ENCODE measurements at regions not wholly inside any gene's neighbourhood (a gene's known extent, or its start where the extent isn't known, plus 50 kb on each side); places are given as distances from the start of the nearest gene placed in this dataset.

DNA sequence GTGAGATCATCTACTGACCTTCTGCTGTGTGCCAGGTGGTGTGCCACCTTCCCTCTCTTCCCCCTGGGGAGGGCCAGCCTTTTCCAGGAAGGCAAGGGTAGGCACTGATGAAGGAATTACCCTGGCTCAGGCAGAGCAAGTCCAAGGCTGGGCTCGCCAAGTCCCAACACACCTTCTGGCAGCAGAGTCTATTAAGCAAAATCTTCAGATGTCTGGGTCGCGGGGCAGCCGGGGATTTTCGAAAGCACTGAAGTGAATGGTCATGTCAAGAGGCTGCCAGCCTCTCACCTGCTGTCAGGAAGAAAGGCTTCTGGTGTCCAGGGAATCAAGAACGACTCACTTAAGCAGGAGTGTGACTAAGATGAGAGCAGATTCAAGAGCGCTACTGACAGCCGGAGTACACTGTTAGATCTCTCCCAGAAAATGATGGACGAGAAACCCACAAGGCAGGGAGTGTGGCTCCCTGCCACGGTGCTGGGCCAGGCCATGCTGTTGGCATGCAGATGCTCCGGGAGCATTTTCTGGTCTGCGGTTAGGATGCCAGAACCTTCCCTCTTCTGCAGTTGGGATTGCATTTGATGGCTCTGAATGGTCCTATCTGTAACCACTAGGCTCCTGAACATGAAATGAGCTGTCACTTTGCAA lies 479.8 kb downstream of the SHQ1 start:
- TF ChIP-seq POLR2A (IDR thresholded peaks at IDR 0.05; ENCODE audit: low read depth) (no peak), EP300 (IDR thresholded peaks at IDR 0.05) (no peak), POLR2AphosphoS5 (IDR thresholded peaks at IDR 0.05) (no peak)
- TF ChIP-seq, protein P1, sequence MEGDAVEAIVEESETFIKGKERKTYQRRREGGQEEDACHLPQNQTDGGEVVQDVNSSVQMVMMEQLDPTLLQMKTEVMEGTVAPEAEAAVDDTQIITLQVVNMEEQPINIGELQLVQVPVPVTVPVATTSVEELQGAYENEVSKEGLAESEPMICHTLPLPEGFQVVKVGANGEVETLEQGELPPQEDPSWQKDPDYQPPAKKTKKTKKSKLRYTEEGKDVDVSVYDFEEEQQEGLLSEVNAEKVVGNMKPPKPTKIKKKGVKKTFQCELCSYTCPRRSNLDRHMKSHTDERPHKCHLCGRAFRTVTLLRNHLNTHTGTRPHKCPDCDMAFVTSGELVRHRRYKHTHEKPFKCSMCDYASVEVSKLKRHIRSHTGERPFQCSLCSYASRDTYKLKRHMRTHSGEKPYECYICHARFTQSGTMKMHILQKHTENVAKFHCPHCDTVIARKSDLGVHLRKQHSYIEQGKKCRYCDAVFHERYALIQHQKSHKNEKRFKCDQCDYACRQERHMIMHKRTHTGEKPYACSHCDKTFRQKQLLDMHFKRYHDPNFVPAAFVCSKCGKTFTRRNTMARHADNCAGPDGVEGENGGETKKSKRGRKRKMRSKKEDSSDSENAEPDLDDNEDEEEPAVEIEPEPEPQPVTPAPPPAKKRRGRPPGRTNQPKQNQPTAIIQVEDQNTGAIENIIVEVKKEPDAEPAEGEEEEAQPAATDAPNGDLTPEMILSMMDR (IDR thresholded peaks at IDR 0.05): no peak

Measured in esophagus muscularis mucosa (tissue), 4 donors.